Mucosa of rectum (tissue), 2 donors: ENCODE measurements at regions not wholly inside any gene's neighbourhood (a gene's known extent, or its start where the extent isn't known, plus 50 kb on each side); places are given as distances from the start of the nearest gene placed in this dataset.

ENCODE experiments used
- H3K27ac ChIP-seq, 2 donors: one replicate each; pipeline ENCODE4 v1.7.0; 2013; ENCODE audit warnings: inconsistent platforms in 2 of 2, low read depth in 2 of 2, low read length in 2 of 2
- H3K27me3 ChIP-seq, 2 donors: one replicate each; pipeline ENCODE4 v1.7.0; 2013; ENCODE audit warnings: low read length in 2 of 2; ENCODE audit not compliant: control insufficient read depth in 2 of 2, insufficient read depth in 2 of 2
- H3K36me3 ChIP-seq, 2 donors: one replicate each; pipeline ENCODE4 v1.7.0; 2013; ENCODE audit warnings: low read length in 2 of 2; ENCODE audit not compliant: control insufficient read depth in 2 of 2, insufficient read depth in 2 of 2
- H3K4me1 ChIP-seq, 2 donors: one replicate each; pipeline ENCODE4 v1.7.0; 2013; ENCODE audit warnings: low read length in 2 of 2, mild to moderate bottlenecking in 1 of 2; ENCODE audit not compliant: control insufficient read depth in 2 of 2, insufficient read depth in 2 of 2
- H3K4me3 ChIP-seq, 2 donors: one replicate each; pipeline ENCODE4 v1.7.0; 2013; ENCODE audit warnings: low read length in 2 of 2
- H3K9ac ChIP-seq, 2 donors: one replicate each; pipeline ENCODE4 v1.7.0; 2013; ENCODE audit warnings: low read length in 2 of 2, low read depth in 1 of 2, mild to moderate bottlenecking in 1 of 2
- H3K9me3 ChIP-seq, 2 donors: one replicate each; pipeline ENCODE4 v1.7.0; 2013; ENCODE audit warnings: low read length in 2 of 2; ENCODE audit not compliant: control insufficient read depth in 2 of 2
- donor health status: healthy.
- donor health status: Normal muscosa, but diverticular disease.

DNA sequence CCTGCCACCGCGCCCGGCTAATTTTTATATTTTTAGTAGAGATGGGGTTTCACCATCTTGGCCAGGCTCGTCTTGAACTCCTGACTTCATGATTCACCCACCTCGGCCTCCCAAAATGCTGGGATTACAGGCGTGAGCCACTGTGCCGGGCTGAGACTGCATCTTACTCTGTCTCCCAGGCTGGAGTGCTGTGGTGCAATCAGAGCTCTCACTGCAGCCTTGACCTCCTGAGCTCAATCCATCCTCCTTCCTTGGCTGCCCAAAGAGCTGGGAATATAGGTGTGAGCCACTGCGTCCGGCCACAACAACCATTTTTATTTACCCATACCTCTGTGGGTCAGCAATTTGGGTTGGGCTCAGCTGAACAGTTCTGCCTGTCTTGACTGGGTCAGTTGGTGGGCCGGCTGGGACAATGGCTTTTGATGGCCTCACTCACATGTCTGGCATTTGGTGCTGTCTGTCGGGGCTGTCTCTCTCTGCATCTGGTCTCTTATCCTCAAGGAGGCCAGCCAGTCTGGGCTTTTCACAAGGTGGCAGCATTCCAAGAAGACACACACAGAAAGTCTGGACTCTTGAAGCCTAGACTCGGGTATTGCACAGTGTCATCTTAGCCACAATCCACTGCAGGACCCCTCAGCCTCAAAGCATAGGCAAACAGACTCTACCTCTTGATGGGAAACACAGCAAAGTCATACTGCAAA lies 116.8 kb upstream of the GATA6 start:
- Histone ChIP-seq H3K27ac (no peak overlapping the region), H3K4me3 (no peak overlapping the region), H3K9ac (no peak overlapping the region), H3K9me3 (no peaks in the 10 kb centered on the region), H3K4me1 (peaks cover 3 to 8% of the 10 kb centered on the region in 2 donors), H3K27me3 (no peaks in the 10 kb centered on the region), H3K36me3 (no peaks in the 10 kb centered on the region)

DNA sequence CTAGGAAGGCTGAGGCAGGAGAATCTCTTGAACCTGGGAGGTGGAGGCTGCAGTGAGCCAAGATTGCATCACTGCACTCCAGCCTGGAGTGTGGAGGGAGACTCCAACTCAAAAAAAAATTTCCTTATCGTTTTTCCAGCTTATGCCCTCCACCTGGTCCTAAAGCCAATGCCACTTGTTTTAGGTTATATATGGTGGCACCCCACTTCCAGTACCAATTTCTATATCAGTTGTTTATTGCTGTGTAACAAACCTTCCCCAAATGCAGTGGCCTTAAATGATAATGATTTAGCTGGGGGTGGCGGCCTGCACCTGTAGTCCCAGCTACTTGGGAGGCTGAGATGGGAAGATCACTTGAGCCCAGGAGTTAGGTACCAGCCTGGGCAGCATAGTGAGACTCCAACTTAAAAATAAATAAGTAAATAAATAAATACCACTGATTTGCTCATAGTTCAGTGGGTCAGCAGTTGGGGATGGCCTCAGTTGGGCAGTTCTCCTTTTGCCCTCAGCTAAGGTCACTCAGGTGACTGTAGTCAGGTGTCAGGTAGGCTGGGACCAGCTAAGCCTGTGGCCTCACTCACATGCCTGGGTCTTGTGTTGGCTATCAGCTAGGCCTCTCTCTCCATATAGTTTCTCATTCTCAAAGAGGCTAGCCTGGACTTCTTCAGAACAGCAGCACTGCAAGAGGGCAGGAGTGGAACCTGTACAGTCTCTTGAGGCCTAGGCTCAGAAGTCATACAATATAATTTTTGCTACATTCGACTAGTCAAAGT lies 113.7 kb upstream of the GATA6 start:
- Histone ChIP-seq H3K9ac (no peak overlapping the region), H3K27me3 (no peaks in the 10 kb centered on the region), H3K4me3 (no peak overlapping the region), H3K4me1 (peaks cover 7 to 12% of the 10 kb centered on the region in 2 donors), H3K36me3 (no peaks in the 10 kb centered on the region), H3K9me3 (no peaks in the 10 kb centered on the region), H3K27ac (no peak overlapping the region)

DNA sequence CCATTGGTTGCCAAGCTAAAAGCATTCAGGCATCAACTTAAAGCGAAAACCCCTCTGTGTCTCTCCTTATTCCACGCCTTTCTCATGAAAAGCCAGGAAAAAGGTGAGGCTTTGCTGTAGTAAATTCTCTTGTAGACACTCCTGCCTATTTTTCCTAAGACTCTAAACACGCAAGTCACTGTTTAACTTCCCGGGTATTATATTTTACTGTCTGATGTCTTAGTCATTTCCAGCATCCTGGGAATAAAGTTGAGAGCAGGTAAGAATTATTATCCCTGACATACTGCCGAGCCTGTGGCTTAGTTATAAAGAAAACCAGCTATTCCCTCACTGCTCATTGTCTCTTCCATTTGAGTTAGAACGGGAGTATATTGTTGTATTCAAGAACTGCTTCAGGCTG lies 112.4 kb upstream of the GATA6 start:
- peak overlapping the region in 1 of 2 donors; percentile 40 for H3K9ac ChIP-seq
- H3K9me3 ChIP-seq = no peaks in the 10 kb centered on the region
- no peaks in the 10 kb centered on the region for H3K27me3 ChIP-seq
- H3K4me1 ChIP-seq = peaks cover 9 to 11% of the 10 kb centered on the region in 2 donors
- no peak overlapping the region for H3K4me3 ChIP-seq
- peak overlapping the region; percentile 60 to 64 for H3K27ac ChIP-seq
- no peaks in the 10 kb centered on the region for H3K36me3 ChIP-seq

DNA sequence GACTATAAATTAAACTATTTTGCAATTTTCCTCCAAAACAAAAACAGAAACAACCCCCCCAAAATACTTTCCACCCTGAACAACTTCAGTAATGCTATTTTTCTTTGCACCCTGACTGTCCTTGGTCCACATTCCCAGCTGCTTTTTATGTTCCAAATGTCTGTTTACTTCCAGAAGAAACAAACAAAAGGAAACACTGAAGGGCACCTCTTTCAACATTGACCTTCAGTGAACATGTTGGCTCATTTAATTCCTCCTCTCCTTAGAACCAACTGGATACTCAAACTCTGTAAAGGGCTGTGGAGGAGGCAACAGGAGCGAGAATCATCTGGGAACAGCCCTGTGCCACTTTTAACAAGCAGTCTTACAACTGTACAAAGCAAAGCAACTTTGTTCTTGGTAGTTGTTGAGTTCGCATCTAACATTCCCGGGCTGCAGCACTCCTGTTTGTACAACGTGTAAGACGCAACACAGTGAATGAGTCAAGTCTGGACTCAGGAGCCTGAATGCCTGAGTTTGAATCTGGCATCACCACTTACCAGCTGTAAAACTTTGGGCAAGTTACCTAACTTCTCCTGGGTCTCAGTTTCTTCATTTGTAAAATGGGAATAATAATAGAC lies 111.4 kb upstream of the GATA6 start:
- peaks cover 10 to 15% of the 10 kb centered on the region in 2 donors for H3K4me1 ChIP-seq
- H3K4me3 ChIP-seq = no peak overlapping the region
- no peaks in the 10 kb centered on the region for H3K36me3 ChIP-seq
- H3K27me3 ChIP-seq = no peaks in the 10 kb centered on the region
- no peaks in the 10 kb centered on the region for H3K9me3 ChIP-seq
- peak overlapping the region; percentile 8 to 14 for H3K9ac ChIP-seq
- H3K27ac ChIP-seq = peak overlapping the region in 1 of 2 donors; percentile 50

DNA sequence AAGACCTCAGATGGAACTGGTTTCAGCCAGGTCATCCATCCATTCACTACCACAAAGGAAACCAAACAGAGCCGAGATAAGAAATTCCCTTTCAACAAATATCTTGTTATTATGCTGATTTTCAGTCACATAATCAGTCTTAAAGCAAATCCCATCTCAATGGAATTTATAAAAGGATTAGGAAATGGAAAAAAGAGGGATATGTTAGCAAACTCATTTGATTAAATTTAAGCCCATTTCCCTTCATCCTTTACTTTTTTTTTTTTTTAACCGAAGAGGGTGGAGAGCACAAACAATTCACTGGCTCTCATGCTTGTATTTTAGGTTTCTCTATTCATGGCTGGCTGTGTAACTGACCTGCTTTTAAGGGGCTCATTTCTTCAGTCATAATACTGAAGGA lies 109.0 kb upstream of the GATA6 start:
- Histone ChIP-seq H3K9ac (no peak overlapping the region), H3K27ac (peak overlapping the region in 1 of 2 donors; percentile 45), H3K4me1 (peaks cover 10 to 15% of the 10 kb centered on the region in 2 donors), H3K27me3 (no peaks in the 10 kb centered on the region), H3K36me3 (no peaks in the 10 kb centered on the region), H3K9me3 (no peaks in the 10 kb centered on the region), H3K4me3 (no peak overlapping the region)

DNA sequence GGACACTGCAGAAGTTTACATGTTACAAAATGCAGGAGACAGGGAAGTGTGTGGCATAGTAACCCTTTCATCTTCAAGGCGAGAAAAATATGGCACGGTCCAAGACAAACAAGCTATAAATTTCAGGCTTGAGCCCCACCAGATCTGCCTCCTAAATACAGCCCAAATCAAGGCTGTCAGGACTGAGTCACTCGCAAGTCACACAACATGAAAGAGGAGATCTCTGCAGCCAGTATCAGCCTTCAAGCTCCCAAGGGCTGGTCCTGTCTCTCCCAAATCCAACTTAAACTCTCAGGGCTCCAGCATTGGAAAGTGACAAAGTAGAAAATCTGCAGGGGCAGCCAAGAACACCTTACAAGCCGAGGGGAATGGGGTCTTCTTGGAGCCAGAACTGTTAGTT lies 106.3 kb upstream of the GATA6 start:
- Histone ChIP-seq H3K9ac (no peak overlapping the region), H3K9me3 (no peaks in the 10 kb centered on the region), H3K36me3 (no peaks in the 10 kb centered on the region), H3K27me3 (no peaks in the 10 kb centered on the region), H3K4me3 (no peak overlapping the region), H3K4me1 (peaks cover 6 to 9% of the 10 kb centered on the region in 2 donors), H3K27ac (no peak overlapping the region)

DNA sequence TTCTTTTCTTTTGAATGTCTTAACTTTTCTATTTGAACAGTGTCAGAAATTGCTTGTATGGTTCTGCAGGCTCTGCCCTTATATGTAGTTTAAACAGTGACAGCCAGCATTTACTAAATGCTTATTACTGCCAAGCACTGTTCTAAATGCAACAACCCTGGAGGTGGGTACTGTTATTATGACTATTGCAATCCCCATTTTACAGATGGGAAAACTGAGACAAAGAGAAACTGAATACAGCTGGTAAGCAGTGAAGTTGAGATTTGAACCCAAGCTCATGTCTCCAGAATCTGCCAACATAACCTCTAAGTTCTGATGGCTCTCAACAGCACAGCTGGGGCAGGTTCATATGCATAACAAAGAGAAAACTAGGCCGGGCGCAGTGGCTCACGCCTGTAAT lies 105.7 kb upstream of the GATA6 start:
- Histone ChIP-seq H3K9me3 (no peaks in the 10 kb centered on the region), H3K36me3 (no peaks in the 10 kb centered on the region), H3K9ac (no peak overlapping the region), H3K4me1 (peaks cover 3 to 8% of the 10 kb centered on the region in 2 donors), H3K4me3 (no peak overlapping the region), H3K27ac (no peak overlapping the region), H3K27me3 (no peaks in the 10 kb centered on the region)

DNA sequence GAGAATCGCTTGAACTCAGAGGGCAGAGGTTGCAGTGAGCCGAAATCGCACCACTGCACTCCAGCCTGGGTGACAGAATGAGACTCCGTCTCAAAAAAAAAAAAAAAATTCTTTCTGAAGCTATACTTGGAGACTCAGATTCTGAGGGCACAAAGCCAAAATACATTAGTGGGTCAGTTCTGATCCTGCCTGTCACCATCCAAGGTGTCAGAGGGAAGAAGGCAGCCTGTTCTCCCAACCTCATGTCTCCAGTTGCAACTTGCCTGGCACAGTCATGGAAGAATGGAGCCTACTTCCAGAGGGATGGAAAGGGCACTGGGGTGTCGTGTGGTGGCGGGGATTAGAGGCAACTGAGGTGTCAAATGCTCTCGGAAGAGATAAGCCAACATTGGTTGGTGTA lies 104.8 kb upstream of the GATA6 start:
- Histone ChIP-seq H3K9ac (no peak overlapping the region), H3K36me3 (no peaks in the 10 kb centered on the region), H3K27ac (no peak overlapping the region), H3K4me1 (peaks cover 3 to 8% of the 10 kb centered on the region in 2 donors), H3K4me3 (no peak overlapping the region), H3K9me3 (no peaks in the 10 kb centered on the region), H3K27me3 (no peaks in the 10 kb centered on the region)

DNA sequence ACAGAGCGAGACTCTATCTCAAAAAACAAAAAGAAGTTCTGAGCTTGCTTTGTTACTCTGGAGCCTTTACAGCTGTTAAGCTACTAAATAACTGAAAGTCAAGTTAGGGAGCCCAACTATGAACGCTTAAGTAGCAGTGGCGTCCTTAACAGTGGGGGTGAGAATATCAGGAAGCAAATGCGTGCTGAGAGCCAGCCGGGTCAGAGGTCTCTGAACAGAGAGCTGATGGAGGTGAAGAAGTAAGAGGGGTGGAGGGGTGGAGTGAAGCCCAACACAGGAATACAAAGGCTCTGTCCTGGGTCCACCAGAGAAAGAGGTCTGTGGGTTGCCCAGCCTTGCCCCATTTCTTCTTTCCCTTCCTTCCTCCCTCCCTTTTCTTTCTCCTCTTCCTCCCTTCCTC lies 104.1 kb upstream of the GATA6 start:
- H3K4me3 ChIP-seq = no peak overlapping the region
- no peak overlapping the region for H3K27ac ChIP-seq
- no peaks in the 10 kb centered on the region for H3K9me3 ChIP-seq
- H3K36me3 ChIP-seq = no peaks in the 10 kb centered on the region
- no peaks in the 10 kb centered on the region for H3K27me3 ChIP-seq
- peaks cover 3 to 8% of the 10 kb centered on the region in 2 donors for H3K4me1 ChIP-seq
- no peak overlapping the region for H3K9ac ChIP-seq

DNA sequence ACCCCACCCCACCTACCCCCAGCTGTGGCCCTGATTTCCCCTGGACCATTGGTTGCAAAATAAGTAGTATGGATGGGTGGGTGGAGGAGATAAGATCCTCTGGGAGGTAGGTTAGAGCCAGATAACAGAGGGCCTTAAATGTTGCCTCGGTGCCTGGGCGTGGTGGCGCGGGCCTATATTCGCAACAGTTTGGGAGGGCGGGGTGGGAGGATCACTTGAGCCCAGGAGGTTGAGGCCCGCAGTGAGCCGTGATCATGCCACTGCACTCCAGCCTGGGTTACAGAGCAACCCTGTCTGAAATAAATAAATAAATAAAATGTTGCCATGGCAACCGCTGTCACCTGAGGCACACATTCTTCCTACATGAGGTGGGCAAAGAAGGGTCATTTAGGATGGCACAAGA lies 103.3 kb upstream of the GATA6 start:
- H3K27ac ChIP-seq = no peak overlapping the region
- H3K36me3 ChIP-seq = no peaks in the 10 kb centered on the region
- no peaks in the 10 kb centered on the region for H3K9me3 ChIP-seq
- no peak overlapping the region for H3K4me3 ChIP-seq
- no peaks in the 10 kb centered on the region for H3K27me3 ChIP-seq
- H3K4me1 ChIP-seq = peaks cover 3 to 4% of the 10 kb centered on the region in 2 donors
- no peak overlapping the region for H3K9ac ChIP-seq
